ENCODE measurements at regions not wholly inside any gene's neighbourhood (a gene's known extent, or its start where the extent isn't known, plus 50 kb on each side); places are given as distances from the start of the nearest gene placed in this dataset.

DNA sequence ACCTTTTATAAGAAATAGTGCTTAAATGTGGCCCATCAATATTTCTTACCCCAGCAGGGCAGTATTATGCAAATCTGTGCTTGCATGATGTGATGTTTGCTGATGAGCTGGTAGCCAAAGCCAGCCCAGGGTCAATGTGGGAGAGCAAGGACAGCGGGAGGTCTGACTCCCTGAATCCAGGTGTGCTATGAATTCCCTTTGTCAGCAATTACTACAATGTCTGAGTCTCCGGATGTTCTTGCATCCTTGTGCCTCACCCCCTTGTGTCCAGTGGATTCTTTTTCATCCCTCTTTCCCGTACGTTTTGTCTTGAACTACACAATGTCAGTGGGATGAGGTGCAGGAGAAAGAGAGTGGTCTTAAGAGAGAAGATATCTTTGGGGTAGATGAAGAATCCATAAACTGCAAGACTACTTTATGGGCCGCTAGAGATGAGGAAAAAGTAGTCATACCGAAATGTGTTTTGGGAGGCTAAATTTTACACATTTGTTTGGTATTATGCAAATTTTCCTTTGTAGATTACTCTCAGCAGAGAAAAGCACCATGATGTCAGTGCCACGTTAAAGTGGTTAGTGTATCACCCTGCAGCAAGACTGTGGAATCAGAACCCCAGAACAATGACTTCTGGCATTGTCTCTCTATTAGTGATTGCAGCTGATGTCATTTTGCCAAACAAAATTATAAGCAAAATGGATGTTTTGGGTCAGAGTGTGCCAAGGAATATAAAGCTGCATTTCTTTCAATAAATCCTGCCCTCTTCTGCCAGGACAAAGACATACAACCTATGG lies 53.5 kb upstream of the TSHZ3 start:
- DNase-seq (ENCODE audit: low spot score) = no peak

DNA sequence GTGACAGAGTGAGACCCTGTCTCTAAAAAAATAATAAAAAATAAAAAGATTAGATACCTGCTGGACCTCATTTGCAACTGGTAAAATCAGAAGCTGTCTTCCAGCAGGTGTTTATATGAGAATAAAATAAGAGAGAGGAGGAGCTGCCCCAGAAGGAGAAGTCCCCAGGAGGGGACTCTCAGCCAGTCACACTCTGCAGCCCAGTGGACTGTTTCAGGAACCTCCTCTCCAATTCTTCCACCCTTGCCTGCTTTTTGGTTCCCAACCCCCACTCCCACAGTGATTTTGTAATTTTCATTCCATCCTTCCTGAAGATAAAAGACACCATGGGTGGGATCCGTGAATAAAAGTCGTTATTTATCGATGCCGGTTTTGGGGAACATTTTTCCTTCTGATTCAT lies 56.9 kb upstream of the TSHZ3 start:
- no peak for DNase-seq (ENCODE audit: low spot score)

DNA sequence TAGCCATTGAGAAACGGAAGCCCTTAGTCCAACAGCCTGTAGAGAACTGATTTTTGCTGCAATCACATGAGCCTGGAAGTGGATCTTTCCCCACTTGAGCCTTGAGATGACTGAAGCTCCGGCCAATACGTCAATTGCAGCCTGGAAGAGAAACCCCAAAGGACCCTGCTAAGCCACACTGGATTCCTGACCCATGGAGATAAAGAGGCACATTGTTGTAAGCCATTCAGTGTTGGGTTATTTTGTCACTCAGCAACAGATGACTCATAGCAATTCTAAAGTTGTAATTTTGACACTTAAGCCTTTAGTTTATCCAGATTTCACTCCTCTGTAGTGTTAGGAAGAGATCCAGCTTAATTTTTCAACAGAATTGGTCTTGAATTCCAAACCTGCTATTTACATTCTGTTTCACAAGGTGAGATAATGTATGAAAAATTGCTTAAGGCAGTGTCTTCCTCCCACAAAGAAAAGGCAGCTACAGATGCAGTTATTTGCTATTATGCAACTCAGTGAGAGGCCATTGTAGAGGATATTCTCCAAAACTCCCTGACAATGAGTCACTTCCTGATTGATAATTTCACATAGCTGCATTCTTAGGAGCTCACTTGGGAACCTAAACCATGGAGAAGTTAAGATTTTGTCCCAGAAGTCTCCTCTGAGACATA lies 59.4 kb upstream of the TSHZ3 start:
- DNase-seq (ENCODE audit: low spot score) = no peak

DNA sequence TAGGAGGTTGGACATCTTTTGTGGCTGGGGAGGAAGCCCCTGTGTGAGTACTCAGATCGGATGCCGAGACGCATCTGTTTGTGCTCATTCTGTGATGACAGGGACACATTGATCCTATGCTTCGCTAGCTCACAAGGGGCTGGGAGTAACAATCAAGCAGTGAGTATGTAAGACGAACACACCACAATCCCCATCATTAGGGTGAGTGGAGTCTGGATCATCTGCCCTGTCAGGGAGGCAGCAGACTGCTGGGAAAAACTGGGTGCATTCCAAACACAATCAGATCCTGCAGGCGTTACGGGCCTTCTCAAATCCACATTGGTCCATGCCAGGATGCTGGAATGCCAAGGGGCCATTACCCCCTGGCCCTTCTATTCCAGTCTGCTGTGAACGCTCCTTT lies 64.1 kb upstream of the TSHZ3 start:
- no peak for DNase-seq (ENCODE audit: low spot score)

- no peak for DNase-seq (ENCODE audit: low spot score)
Measured at GRCh38 chr19:31415322-31415721, 66.1 kb upstream of the TSHZ3 start.

GRCh38 chr19:31416548-31416947 lies 67.3 kb upstream of the TSHZ3 start:
- no peak for DNase-seq (ENCODE audit: low spot score)

DNA sequence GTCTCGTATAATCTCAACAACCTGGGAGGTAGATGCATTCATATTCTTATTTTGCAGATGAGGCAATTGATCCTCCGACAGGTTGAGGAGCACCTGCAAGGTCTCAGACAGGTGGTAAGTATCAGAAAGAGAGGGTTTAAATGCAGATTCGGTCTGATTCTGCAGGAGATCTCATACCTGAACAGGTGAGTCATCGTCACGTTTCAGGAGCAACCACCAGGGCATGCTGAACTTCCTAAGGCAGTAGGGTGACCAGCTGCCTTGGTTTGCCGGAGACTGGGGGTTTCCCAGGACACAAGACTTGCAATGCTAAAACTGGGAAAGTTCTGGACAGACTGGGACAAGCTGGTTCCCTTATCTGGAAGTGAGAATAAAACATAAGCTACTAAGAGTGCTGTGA lies 68.8 kb upstream of the TSHZ3 start:
- DNase-seq (ENCODE audit: low spot score) = no peak

DNA sequence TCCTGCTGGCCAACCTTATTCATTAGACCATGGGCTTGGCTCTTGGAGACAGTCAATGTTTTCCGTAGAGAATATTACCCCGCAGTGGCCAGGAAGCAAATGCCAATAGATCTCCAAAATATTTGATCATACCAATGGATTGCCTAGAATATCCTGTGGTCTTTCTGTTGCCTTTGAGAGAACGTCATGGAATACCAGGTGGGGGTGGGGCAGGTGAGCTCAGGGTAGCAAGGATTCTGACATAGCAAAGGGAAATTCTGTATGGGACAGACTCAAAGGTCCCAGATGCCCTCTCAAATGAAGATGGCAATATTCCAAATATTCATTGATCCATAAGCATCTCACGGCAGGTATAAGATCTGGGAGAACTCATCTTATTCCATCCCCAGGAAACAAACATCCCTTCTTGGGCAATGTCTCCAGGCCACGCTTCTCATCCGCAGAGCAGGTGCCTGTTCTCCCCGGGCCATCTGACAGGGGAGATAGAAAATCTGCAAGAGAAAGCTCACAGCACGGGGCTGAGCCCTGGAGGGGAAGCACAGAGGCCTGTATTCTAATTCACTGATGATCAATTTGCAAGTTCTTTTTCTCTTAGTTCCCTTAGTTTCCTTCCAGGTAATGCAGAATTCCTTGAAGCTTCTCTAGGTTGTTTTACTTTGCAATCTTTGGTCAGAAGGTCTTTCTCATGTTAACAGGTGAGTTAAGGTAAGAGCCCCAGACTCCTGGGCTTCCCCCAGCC lies 69.6 kb upstream of the TSHZ3 start:
- no peak for DNase-seq (ENCODE audit: low spot score)

GRCh38 chr19:31419871-31420445 lies 70.7 kb upstream of the TSHZ3 start:
- no peak for DNase-seq (ENCODE audit: low spot score)

GRCh38 chr19:31421082-31421481 lies 71.8 kb upstream of the TSHZ3 start:
- DNase-seq (ENCODE audit: low spot score) = no peak

- no peak for DNase-seq (ENCODE audit: low spot score)
Measured at GRCh38 chr19:31421856-31422255, 72.6 kb upstream of the TSHZ3 start.

GRCh38 chr19:31423896-31424295 lies 74.7 kb upstream of the TSHZ3 start:
- DNase-seq (ENCODE audit: low spot score) = no peak

GRCh38 chr19:31424861-31425620 lies 75.8 kb upstream of the TSHZ3 start:
- no peak for DNase-seq (ENCODE audit: low spot score)

DNA sequence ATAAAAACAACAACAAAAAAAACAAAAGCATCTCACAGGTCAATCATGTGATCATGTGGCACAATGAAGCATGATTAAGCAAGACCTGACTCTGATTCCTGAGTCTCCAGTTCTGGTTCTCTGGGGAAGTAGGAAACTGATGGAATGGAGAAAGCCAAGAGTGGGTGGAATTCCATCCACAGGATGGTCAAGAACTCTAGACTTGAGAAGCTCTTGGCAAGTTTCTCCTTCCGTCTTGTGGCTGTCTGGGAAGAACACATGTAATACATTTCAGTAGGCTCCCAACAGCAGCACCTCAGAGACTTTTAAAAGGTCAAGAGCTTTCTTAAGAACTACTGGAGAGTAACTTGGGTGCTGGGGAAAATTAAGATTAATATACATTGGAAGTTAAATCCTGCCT lies 78.6 kb upstream of the TSHZ3 start:
- DNase-seq (ENCODE audit: low spot score) = no peak

GRCh38 chr19:31430381-31430780 lies 81.1 kb upstream of the TSHZ3 start:
- DNase-seq (ENCODE audit: low spot score) = no peak

GRCh38 chr19:31432201-31432810 lies 83.1 kb upstream of the TSHZ3 start:
- no peak for DNase-seq (ENCODE audit: low spot score)

DNA sequence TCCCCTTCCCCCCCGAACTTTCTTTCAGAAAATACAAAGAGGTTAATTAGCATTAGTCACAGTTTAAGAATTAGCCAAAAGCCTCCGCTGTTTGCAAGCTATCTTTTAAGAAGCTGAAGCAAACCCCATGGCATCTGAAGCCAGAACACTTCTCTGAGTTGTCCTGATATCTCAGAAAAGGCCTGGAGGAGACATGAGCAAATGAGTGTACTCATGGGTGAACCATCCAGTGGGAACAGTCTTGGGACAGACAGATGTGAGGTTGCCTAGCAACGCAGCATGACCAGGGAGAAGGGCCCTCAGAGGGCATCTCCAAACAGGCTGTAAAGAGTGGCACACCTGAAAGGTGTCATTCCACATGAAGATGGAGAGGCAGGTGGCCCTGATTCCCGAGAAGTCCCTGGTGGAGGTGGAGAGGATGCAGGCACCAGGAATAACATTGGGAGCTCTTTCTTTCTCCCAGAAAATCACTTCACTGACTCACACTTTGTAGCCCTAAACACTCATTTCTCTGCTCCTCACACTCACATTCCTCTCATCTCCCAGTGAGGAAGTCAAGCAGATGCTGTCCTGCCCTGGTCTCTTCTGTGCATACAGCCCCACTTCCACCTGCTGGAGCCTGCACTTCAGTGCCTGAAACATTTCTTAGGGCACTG lies 87.0 kb upstream of the TSHZ3 start:
- DNase-seq (ENCODE audit: low spot score) = no peak

- DNase-seq (ENCODE audit: low spot score) = no peak
Measured at GRCh38 chr19:31438401-31439269, 89.4 kb upstream of the TSHZ3 start.

DNA sequence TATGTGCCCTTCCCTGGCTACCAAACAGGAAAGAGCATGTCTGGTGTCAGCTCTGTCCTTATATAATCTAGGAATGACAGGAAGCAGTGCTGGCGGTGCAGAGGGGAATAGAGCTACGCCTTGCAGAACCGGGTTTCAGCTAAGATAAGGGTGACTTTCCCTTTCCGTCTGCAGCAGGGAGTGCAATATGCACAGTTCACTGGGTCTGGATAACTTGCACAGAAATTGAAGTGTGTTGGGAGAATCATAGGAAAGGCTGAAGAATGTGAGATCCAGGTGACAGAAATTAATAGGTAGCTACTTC lies 90.0 kb upstream of the TSHZ3 start:
- no peak for DNase-seq (ENCODE audit: low spot score)

All from mesenteric fat pad (tissue), 1 donor.